ENCODE measurements at regions not wholly inside any gene's neighbourhood (a gene's known extent, or its start where the extent isn't known, plus 50 kb on each side); places are given as distances from the start of the nearest gene placed in this dataset.

DNA sequence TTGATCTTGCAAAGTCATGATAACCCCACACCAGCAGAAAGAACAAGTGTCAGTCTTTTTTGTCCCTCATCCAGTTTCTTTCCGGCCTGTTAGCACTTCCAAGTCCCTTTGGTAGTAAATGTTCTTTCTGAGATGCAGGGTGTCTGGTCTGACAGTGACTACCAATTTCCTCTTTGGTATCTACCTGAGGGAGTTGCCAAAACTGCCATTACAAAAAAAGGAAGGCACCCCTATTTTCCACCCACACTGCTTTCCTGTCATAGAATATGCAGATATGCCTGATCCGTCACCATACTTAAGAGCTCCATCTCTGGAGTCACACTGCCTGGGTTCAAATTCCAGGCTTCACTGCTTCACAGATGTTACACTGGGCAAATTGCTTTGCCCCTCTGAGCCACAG lies 72.4 kb downstream of the ZNF281 start:
- Histone ChIP-seq H3K9ac (ENCODE audit: low read depth, low read length) (no peak overlapping the region), H4K20me1 (ENCODE audit: insufficient read depth, low read length) (no peaks in the 10 kb centered on the region), H3K27me3 (ENCODE audit: insufficient read depth, low read length, poor library complexity) (no peaks in the 10 kb centered on the region), H3K4me3 (ENCODE audit: low read depth in 1 of 2, low read length in 2 of 2) (no peak overlapping the region), H3K79me2 (ENCODE audit: insufficient read depth, low read length) (no peaks in the 10 kb centered on the region), H3K9me3 (ENCODE audit: insufficient read depth, low read length, severe bottlenecking) (no peaks in the 10 kb centered on the region), H3K27ac (ENCODE audit: low read length) (no peak overlapping the region), H3K4me2 (ENCODE audit: insufficient read depth, low read length) (no peak overlapping the region), H3K36me3 (ENCODE audit: insufficient read depth, low read length) (no peaks in the 10 kb centered on the region), H3K4me1 (ENCODE audit: insufficient read depth, low read length) (no peaks in the 10 kb centered on the region), H2AFZ (ENCODE audit: low read depth, low read length) (no peak overlapping the region)
- TF ChIP-seq CTCF (IDR thresholded peaks at IDR 0.05; ENCODE audit: borderline replicate concordance, extremely low read depth, low read length, poor library complexity, severe bottlenecking) (no peak), EZH2 (IDR thresholded peaks at IDR 0.05; ENCODE audit: borderline replicate concordance, low read depth, low read length, severe bottlenecking) (no peak)
- no peak for DNase-seq
- no peak for ATAC-seq (ENCODE audit: insufficient read depth, low read depth)

GRCh38 chr1:200336901-200337391 lies 72.9 kb downstream of the ZNF281 start:
- ATAC-seq (ENCODE audit: insufficient read depth, low read depth): no peak

GRCh38 chr1:200336101-200336845 lies 73.6 kb downstream of the ZNF281 start:
- no peaks in the 10 kb centered on the region for H3K9me3 ChIP-seq (ENCODE audit: insufficient read depth, low read length, severe bottlenecking)
- TF ChIP-seq CTCF (IDR thresholded peaks at IDR 0.05; ENCODE audit: borderline replicate concordance, extremely low read depth, low read length, poor library complexity, severe bottlenecking) (no peak), EZH2 (IDR thresholded peaks at IDR 0.05; ENCODE audit: borderline replicate concordance, low read depth, low read length, severe bottlenecking) (no peak)
- ATAC-seq (ENCODE audit: insufficient read depth, low read depth): no peak
- no peak for DNase-seq
- H3K4me1 ChIP-seq (ENCODE audit: insufficient read depth, low read length): no peaks in the 10 kb centered on the region
- H3K36me3 ChIP-seq (ENCODE audit: insufficient read depth, low read length): no peaks in the 10 kb centered on the region
- H3K4me2 ChIP-seq (ENCODE audit: insufficient read depth, low read length): no peak overlapping the region
- no peaks in the 10 kb centered on the region for H3K79me2 ChIP-seq (ENCODE audit: insufficient read depth, low read length)
- no peaks in the 10 kb centered on the region for H3K27me3 ChIP-seq (ENCODE audit: insufficient read depth, low read length, poor library complexity)
- no peak overlapping the region for H2AFZ ChIP-seq (ENCODE audit: low read depth, low read length)
- H4K20me1 ChIP-seq (ENCODE audit: insufficient read depth, low read length): no peaks in the 10 kb centered on the region
- H3K27ac ChIP-seq (ENCODE audit: low read length): no peak overlapping the region
- no peak overlapping the region for H3K4me3 ChIP-seq (ENCODE audit: low read depth in 1 of 2, low read length in 2 of 2)
- no peak overlapping the region for H3K9ac ChIP-seq (ENCODE audit: low read depth, low read length)

More at GRCh38 chr1:200336901-200337391, 72.9 kb downstream of the ZNF281 start:
- no peak overlapping the region for H3K27ac ChIP-seq (ENCODE audit: low read length)
- H4K20me1 ChIP-seq (ENCODE audit: insufficient read depth, low read length): no peaks in the 10 kb centered on the region
- H3K36me3 ChIP-seq (ENCODE audit: insufficient read depth, low read length): no peaks in the 10 kb centered on the region
- H3K4me2 ChIP-seq (ENCODE audit: insufficient read depth, low read length): no peak overlapping the region
- no peak overlapping the region for H3K9ac ChIP-seq (ENCODE audit: low read depth, low read length)
- no peak for DNase-seq
- no peaks in the 10 kb centered on the region for H3K79me2 ChIP-seq (ENCODE audit: insufficient read depth, low read length)
- no peaks in the 10 kb centered on the region for H3K27me3 ChIP-seq (ENCODE audit: insufficient read depth, low read length, poor library complexity)
- H3K4me3 ChIP-seq (ENCODE audit: low read depth in 1 of 2, low read length in 2 of 2): no peak overlapping the region
- H3K9me3 ChIP-seq (ENCODE audit: insufficient read depth, low read length, severe bottlenecking): no peaks in the 10 kb centered on the region
- H3K4me1 ChIP-seq (ENCODE audit: insufficient read depth, low read length): no peaks in the 10 kb centered on the region
- TF ChIP-seq EZH2 (IDR thresholded peaks at IDR 0.05; ENCODE audit: borderline replicate concordance, low read depth, low read length, severe bottlenecking) (no peak), CTCF (IDR thresholded peaks at IDR 0.05; ENCODE audit: borderline replicate concordance, extremely low read depth, low read length, poor library complexity, severe bottlenecking) (no peak)
- H2AFZ ChIP-seq (ENCODE audit: low read depth, low read length): no peak overlapping the region
